ENCODE measurements at regions not wholly inside any gene's neighbourhood (a gene's known extent, or its start where the extent isn't known, plus 50 kb on each side); places are given as distances from the start of the nearest gene placed in this dataset.

- no peak for TF ChIP-seq CTBP1 (IDR thresholded peaks at IDR 0.05; ENCODE audit: borderline replicate concordance)
- TF ChIP-seq SP1 (IDR thresholded peaks at IDR 0.05) = no peak
- no peak for TF ChIP-seq SUZ12 (IDR thresholded peaks at IDR 0.05)
- TF ChIP-seq FOXA1 (IDR thresholded peaks at IDR 0.05) = no peak
- no peak for TF ChIP-seq FOXK2 (IDR thresholded peaks at IDR 0.05)
- TF ChIP-seq ARNT (IDR thresholded peaks at IDR 0.05) = no peak
- no peak for TF ChIP-seq FOXM1 (IDR thresholded peaks at IDR 0.05; ENCODE audit: borderline replicate concordance)
Observed at GRCh38 chr2:19695706-19696105, 206.1 kb downstream of the TTC32 start.
